NCI-H446 (cell line): ENCODE measurements at regions not wholly inside any gene's neighbourhood (a gene's known extent, or its start where the extent isn't known, plus 50 kb on each side); places are given as distances from the start of the nearest gene placed in this dataset.
"Not testable (repeated sequence)": the region's sequence is repeated elsewhere in the genome, so short reads cannot be mapped to it uniquely, and the experiment has no call there.

Experiments
- DNase-seq, 2 experiments: peaks; one replicate each; lab custom pipeline; 2025; lab: John Stamatoyannopoulos, UW

DNA sequence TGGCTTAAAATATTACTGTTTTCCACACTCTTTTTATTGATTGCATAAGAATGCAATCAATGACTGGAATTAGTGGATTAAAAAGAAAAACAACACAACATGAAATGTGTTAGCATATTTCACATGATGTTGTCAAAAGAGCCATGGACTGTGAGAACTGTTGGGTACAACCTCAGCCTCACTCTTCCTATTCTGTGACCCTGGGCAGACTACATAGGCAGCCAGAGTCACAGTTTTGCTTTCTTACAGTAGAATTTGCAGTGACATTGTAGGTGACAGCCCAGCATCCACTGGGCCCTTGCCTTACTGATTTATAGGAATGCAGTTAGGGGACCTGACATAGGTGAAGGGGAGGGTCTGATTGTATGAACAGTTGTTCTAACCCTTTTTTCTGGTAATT is 471.4 kb upstream of the SLC35B3 start:
- DNase-seq, result no peak

DNA sequence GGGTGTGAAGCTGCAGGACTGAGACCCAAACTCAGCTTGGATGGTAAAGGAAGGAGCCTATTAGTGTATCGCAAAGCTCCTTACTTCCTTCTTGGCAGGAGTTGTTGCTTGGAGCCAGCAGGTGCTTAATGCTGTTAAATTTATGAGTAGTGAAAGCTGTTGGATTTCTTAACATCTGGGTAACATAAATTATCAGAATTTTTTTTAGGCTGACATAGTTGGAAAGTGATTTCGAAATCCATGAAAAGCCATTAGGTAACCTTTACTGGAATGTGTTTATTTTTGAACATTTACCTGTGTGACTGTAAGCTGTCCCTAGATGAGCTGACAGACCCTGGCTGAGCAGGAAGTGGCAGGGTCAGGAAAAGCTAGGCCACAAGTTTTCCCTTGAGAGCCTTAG is 470.4 kb upstream of the SLC35B3 start:
- no peak for DNase-seq

DNA sequence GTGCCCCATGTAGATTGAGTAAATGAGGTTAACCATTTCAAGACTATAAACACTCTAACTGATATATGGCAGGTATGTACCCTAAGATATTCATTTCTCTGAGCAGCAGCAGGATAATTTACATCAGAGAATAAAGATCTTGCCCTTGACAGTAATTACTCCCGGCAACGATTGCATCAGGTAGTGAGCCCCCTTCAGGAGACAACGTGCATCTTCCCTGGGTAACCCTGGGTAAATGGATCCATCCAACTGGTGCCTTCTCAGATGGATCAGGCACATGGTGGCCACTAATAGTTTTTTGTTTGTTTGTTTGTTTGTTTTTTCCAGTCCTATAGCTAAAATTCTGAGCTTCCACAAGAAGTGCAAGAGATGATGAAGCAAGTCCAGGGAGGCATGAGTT is 469.4 kb upstream of the SLC35B3 start:
- DNase-seq, result no peak

GRCh38 chr6:8900056-8900455 is 464.7 kb upstream of the SLC35B3 start:
- DNase-seq, result no peak

- DNase-seq, result no peak
Measured at GRCh38 chr6:8889514-8889913, 454.2 kb upstream of the SLC35B3 start.

DNA sequence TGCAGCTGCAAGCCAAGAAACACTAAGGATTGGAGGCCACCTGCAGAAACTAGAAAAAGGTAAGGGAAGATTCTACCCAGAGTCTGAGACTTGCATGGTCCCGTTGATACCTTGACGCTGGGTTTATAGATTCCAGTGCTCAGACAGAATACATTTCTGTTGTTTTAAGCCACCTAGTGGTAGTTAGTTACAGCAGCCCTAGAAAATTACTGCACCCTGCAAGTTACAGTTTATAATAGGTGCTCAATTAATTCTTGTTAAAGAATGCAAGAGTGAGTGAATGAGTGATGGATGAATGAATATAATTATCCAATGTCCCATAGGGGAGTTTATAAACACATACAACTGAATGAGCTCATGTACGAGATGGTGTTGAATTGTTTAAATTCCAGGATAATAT is 453.1 kb upstream of the SLC35B3 start:
- DNase-seq, result no peak

- no peak for DNase-seq
Measured at GRCh38 chr6:8881663-8882062, 446.3 kb upstream of the SLC35B3 start.

- no peak for DNase-seq
Measured at GRCh38 chr6:8879334-8879733, 444.0 kb upstream of the SLC35B3 start.

- DNase-seq, result no peak
Measured at GRCh38 chr6:8875986-8876385, 440.6 kb upstream of the SLC35B3 start.

GRCh38 chr6:8872589-8872988 is 437.2 kb upstream of the SLC35B3 start:
- no peak for DNase-seq

DNA sequence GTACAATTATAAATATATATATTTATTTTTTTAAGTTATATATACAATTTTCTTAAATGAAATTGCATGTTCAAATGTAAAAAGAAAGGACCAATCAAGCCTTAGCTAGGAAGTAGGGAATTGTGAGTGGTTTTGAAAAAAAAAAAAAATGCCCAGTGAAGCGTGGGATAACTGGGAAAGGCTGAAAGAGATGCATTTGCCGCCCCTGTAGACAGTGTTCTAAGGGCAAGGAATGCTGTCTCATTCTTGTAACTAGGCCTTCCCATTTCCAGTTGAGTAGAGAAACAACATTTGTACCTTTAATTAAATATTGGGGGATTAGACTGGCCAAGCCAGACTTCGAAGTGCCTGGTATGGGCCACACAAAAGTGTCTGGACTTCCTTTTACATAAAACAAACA is 430.1 kb upstream of the SLC35B3 start:
- no peak for DNase-seq

DNA sequence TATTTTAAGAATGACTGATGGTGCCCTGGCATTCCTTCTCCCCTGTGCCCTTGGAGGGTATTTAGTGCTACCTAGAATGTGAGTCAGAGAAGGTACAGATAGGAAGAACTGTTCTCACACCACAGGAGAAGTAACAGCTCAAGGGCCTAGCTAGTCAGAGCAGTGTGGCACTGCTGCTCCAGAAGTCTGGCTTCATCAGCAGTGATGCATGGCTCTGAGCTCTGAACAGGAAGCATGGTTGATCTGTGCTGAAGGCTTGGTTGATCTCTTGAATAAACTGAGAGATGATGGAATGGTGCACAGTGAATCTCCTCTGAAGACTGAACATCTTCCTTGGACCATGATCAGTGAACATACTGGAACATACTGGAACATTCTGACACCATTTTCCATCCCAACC is 425.3 kb upstream of the SLC35B3 start:
- DNase-seq, result no peak

DNA sequence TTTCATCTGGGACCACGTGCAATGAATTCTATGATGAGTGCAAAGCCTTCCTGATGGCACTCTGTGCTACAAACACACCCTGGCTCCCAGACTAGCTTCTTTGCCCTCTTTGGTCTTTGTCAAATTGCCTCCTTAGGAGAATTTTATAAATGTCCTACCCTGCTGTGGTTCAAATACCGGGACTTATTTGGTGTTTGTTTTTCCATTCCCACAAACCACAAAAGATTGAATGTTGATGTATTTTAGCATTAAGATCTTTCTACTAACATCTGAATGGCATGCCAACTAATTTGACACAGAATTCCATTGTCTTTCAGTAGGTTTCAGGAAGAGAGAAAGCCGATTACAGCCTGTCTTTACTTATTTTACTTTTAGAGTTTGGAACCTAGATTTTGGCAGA is 424.2 kb upstream of the SLC35B3 start:
- DNase-seq, result no peak

DNA sequence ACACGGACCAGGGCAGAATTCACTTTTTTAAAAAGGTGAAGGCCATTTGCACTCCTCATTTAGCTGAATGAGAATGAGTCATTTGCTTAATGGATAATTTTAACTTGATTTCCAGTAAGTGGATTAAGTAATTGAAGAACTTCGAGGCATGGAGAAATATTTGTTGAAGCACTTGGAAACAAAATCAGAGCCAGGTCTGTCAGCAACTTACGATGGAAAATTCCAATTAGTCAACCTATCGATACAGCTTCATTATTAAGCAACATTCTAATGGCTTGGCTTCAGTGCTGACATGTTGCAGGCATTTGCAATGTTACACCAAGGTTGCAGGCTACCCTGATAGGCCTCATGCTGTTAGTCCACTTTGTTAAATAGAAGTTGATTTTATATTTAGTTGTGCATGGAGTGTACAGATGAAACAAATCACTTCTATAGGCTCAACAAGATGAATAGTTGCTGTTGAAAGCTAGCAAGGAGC is 423.5 kb upstream of the SLC35B3 start:
- no peak for DNase-seq

- no peak for DNase-seq
Measured at GRCh38 chr6:8857160-8857559, 421.8 kb upstream of the SLC35B3 start.

- no peak for DNase-seq
Measured at GRCh38 chr6:8855411-8855810, 420.1 kb upstream of the SLC35B3 start.

GRCh38 chr6:8852332-8852731 is 417.0 kb upstream of the SLC35B3 start:
- DNase-seq, result no peak

GRCh38 chr6:8846680-8847079 is 411.3 kb upstream of the SLC35B3 start:
- DNase-seq, result not testable (repeated sequence)

DNA sequence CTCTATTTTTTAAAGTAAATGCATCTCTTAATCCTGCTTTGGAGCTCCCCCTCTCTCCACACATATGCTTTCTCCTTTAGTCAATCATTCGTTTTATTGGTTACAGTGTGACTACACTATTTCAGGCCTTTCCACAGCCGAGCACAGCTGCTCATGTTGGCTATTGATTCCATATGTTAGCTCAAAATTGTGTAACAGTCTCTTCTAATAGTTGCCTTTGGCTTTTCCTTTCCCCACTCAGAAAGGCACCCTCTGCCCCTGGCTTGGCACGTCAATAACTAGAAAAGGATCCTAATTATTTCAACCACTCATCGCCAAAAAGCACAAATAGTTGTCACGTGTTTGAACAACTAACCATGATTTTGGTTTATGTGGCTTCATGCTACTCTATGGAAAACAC is 410.3 kb upstream of the SLC35B3 start:
- no peak for DNase-seq

GRCh38 chr6:8844968-8845367 is 409.6 kb upstream of the SLC35B3 start:
- DNase-seq, result no peak

DNA sequence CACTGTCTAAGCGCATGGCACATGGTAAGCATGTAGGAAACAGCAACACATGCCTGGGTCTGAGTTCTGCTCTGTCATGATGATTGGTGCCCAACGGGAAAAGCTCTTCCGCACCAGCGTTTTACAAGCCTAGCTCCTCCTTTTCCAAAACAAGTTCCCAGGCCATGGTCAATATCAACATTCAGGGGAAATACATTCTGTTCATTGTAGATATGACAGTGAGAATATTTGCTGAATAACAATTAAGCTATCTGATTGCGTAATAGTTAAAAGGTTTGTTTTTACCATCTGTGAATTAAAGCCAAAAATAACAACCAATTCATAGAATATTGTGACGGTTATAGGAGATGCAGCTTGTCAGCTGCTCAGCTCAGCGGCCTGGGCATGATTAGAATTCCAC is 404.3 kb upstream of the SLC35B3 start:
- DNase-seq, result no peak

DNA sequence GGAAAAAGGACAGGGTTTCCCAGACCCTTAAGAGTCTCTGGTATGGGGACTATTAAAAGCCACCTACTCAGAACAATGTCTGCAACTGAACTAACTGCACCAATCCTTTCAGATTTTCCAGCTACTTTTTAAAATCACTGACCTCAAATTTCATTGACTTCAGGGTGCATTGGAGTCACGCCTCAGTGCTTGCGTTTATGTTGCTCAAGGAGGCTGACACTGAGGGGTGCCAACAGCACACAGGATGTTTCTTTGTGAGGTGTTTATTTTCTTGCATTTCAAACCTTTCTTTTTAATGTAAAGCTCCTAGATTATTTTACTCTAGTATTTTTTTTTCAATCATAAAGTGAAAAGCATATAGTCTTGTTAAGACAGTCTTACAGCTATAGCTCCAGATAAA is 402.0 kb upstream of the SLC35B3 start:
- DNase-seq, result no peak

GRCh38 chr6:8832695-8833094 is 397.4 kb upstream of the SLC35B3 start:
- not testable (repeated sequence) for DNase-seq

DNA sequence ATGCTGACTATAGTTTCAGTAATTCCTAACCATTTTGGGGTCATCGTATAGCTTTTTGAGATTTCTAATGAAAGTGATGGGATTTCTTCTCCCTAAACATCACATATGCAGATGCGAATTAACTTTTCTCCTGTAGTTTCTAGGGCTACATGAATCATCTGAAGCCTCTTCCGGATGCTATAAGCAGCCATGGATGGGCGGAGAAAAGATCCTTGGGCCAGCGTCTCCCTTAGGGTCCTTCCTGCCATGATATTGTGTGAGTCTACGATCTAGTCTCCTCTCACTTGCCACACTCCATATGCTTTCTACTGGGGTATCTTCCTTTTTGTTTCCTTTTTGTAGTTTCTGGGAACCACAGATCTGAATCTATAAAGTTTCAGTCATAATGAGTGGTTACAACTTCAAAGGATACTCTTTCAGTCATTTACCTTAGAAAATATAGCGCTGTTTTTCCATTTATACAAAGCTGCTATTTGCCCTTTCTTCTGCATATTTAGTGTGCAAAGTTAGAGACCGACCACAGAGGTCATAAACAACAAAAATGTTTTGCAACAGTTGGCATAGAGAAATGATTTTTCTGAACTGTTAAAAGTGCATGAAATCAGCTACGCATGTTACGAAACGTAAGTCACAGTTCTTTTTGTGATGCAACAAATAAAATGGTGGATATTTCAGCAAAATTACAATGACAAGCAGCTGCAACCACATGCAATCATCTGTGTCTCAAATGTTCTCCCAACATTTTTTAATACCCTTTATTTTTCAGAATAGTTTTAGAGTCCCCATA is 396.2 kb upstream of the SLC35B3 start:
- DNase-seq, result no peak
